ENCODE measurements at regions not wholly inside any gene's neighbourhood (a gene's known extent, or its start where the extent isn't known, plus 50 kb on each side); places are given as distances from the start of the nearest gene placed in this dataset.

DNA sequence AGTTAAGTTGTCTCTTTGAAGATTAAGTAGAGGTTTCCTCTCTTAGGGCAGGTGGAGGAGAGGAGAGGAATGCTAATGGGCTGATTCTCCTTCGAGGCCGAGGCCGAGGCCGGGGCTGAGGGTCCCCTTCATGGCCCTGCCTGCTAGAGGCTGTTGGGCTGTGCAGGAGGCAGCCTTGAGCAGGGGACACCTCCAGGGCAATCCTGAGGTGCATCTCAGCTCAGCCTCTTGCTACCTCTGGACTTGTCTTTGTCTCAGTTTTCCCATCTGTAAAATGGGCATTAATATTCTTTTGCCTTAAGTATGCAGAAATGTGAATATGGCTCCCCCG, 97.7 kb upstream of the PRR20G start:
- H3K9me3 Mint-ChIP-seq, result peaks cover 12% of the 10 kb centered on the region
- no peaks in the 10 kb centered on the region for H3K4me1 Mint-ChIP-seq (ENCODE audit: low read depth)
- no peaks in the 10 kb centered on the region for H3K36me3 Mint-ChIP-seq (ENCODE audit: low read depth)
- H3K4me3 Mint-ChIP-seq, result no peak overlapping the region
- H3K27ac Mint-ChIP-seq, result no peak overlapping the region
- peaks cover 16% of the 10 kb centered on the region for H3K27me3 Mint-ChIP-seq

DNA sequence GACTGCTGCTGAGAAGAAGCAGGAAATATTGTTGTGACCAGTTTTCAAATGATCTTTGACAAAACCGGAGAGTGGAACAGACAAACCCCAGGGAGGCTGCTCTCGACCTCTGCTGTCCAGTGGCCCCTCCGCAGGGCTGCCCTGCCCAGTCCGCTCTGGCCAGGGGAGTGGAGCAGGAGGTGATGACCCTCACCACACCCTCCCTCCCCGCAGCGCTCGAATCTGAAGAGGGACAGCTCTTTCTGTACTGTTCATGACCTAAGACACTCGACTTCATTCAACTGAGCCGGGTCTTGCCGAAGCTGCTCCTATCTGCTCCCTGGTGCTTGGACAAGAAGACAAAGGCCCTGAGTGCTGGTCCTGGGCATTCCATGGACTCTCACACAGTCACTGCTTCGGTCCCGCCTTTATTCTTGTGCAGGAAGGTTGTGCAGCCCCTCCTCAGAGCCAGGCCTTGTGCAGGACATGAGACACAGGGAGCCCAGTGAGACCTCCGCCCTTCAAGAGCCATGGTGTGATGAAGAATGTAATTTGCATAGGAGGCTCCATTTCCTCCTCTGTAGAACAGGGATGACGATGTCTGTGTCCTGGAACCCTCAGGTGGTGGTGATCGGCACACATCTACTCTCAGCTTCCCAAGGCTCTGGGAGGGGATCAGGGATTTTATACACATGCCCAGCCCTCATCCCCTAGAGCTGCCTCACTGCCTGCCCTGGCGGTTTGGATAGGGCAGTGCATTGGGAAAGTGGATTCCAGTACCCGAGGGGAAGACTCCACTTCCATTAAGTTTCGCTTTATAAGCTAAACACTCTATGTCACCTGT, 97.1 kb upstream of the PRR20G start:
- H3K27me3 Mint-ChIP-seq, result peaks cover 18% of the 10 kb centered on the region
- H3K9me3 Mint-ChIP-seq, result peaks cover 13% of the 10 kb centered on the region
- no peaks in the 10 kb centered on the region for H3K4me1 Mint-ChIP-seq (ENCODE audit: low read depth)
- H3K36me3 Mint-ChIP-seq (ENCODE audit: low read depth), result no peaks in the 10 kb centered on the region
- no peak overlapping the region for H3K27ac Mint-ChIP-seq
- H3K4me3 Mint-ChIP-seq, result no peak overlapping the region

DNA sequence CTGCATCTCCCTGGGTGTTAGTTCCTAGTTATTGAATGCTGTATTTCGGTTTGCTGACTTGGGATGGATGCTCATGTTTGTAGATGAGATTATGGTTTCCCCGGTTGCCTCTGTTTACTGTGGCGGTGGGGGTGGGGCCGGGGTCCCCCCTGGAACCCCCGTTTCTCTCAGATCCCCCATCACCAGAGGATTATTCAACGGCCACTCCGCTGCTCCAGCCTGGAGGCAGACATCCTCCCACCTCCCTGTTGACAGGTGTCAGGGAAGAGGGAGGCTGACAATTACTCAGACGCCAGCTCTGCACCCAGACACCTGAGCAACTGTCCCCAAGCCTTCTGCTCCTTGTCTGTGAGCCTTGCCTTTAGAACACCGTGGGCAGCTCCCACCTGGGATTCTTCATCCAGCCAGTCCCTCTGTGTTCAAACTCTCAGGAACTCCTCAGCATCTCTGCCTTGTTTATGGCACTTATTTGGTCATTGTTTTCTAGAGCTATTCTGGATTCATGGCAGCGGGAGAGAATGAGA, 95.9 kb upstream of the PRR20G start:
- Mint-ChIP-seq H3K27me3 (peaks cover 13% of the 10 kb centered on the region), H3K27ac (no peak overlapping the region), H3K4me3 (no peak overlapping the region), H3K9me3 (peaks cover 13% of the 10 kb centered on the region), H3K4me1 (ENCODE audit: low read depth) (no peaks in the 10 kb centered on the region), H3K36me3 (ENCODE audit: low read depth) (no peaks in the 10 kb centered on the region)

DNA sequence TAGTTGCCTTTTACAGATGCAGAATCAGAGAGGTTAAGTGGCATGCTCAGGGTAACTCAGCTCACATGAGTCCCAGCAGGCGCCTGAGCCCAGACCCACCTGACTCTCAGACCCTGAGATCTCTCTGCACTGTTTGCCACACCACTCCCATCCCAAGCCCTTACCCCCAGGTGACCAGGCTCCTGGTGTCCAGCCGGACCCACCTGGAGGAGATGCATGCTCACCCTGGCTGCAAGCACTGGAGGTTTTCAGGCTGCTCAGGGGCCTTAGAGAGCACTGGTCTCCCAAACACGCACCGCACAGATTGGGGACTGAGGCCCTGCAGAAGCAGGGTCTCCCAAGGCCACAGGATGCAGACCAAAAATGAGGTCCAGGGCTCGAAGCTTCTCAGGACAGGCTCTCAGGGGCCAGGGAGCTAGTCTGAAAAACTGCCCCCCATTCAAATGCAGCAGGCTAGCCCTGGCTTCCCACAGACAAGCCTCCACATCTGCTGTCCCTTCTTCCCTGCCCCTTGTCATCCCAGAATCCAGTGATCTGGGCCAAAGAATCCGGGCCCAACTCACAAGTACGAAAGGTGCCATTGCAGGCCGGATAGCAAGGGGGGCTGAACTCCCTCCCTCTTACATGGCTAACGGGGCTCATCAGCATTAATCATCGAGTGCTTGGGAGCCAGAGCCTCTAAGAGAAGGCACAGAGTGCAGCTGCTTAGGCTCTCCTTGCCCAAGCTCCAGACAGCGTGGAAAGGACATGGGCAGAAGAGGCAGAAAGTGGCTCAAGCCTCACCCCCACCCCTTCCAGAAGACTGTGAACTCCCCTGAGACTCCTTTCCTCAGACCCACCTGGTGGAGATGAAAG, 90.2 kb upstream of the PRR20G start:
- no peaks in the 10 kb centered on the region for H3K4me1 Mint-ChIP-seq (ENCODE audit: low read depth)

DNA sequence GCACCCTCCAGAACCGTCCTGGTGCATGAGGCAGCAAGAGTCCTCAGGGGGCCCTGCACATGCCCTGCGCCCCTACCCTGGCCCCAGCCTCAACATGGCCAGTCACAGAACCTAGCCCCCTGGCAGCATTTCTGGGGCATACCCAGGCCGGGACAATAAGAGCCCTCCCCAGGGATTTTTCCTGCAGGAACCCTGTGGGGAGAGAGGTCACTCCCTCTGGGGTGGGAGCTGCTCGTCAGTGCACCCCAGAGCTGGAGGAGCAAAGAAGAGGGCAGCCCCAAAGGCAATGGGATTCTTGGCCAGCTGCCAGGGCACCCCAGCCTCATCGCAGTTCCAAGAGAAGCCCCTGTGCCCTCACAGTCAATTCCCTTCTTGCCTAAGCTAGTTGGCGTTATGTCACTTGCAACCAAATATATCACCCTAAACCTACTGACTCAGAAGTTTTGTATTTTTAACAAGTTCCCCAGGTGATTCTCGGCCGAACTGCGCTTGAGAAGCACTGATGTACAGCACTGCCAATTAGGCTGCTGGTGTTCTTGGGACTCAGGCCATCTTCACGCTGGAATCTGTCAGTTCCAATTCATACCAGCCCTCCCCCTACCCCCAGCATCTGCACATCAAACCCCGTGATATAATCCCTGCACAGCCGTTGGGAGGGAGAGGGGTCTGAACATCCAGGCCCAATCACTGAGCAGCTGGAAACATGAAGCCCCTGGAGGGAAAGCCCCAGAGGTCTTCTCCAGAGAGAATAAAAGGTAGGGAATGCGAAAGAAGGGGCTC, 87.5 kb upstream of the PRR20G start:
- Mint-ChIP-seq H3K36me3 (ENCODE audit: low read depth) (no peaks in the 10 kb centered on the region), H3K4me3 (no peak overlapping the region), H3K27ac (no peak overlapping the region), H3K4me1 (ENCODE audit: low read depth) (no peaks in the 10 kb centered on the region), H3K9me3 (no peaks in the 10 kb centered on the region), H3K27me3 (peaks cover 2% of the 10 kb centered on the region)

More for the DNA sequence above, 90.2 kb upstream of the PRR20G start:
- peaks cover 13% of the 10 kb centered on the region for H3K9me3 Mint-ChIP-seq
- H3K4me3 Mint-ChIP-seq, result no peak overlapping the region
- H3K27ac Mint-ChIP-seq, result no peak overlapping the region
- H3K36me3 Mint-ChIP-seq (ENCODE audit: low read depth), result no peaks in the 10 kb centered on the region
- H3K27me3 Mint-ChIP-seq, result peaks cover 9% of the 10 kb centered on the region

DNA sequence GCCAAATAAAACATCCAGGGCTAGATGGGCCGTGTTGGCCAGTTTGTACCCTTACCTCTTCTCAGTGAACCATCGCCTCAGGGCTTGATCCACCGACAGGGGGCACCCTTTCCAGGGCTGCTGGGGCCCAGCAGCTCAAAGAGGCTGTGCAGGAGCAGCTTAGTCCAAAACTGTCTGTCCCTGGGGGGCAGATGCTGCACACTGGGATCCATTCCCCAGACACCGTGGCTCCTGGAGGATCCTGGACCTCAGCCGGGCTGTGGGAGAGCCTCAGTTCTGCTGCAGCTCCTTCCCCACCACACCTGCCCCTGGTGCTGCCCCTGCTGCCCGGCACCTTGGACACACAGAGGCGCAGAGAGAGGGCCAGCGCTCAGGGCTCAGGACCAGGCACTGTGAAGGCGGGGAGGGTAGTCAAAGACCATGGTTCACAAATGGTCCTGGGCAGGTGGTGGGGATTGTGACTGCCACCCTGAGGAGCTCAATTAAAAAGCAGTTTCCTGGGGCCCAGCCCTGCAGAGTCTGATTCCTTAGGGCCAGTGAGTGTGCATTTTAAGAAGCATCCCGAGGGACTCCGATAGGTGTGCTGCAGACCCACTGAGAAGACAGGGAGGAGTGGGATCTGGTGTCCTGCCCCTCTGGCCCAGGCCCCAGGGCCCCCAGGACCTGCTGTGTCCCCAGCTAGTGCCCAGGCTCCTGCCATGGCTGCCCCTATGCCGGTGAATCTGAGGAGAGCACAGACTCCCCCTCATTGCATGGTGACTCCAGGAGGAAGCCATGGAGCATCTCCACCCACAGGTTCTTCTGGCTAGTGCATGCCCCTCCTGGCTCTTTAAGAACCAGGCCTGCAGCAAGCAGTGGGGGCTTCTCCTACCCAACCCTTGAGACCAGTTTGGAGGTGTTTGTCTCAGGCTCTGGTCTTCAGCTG, 86.5 kb upstream of the PRR20G start:
- Mint-ChIP-seq H3K4me1 (ENCODE audit: low read depth) (no peaks in the 10 kb centered on the region), H3K27ac (no peak overlapping the region)

DNA sequence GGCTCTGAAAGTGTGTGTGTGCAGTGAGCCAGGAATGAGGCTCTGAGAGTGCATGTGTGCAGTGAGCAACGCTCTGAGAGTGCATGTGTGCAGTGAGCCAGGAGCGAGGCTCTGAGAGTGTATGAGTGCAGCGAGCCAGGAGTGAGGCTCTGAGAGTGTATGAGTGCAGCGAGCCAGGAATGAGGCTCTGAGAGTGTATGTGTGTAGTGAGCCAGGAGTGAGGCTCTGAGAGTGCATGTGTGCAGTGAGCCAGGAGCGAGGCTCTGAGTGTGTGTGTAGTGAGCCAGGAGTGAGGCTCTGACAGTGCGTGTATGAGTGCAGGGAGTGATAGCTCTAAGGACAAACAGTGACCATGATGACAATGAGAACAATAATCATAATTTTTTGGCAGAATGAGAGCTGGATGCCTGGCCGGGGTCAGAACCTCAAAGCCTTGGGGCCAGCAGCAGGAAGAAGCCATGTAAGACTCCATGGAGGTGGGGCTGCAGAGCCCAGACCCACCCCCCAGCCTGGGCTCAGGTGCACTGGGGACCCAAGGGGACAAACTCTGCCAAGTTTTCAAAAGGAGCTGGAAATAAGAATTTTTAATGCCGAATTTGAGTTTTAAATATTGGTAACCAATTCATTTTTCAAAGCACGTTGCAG, 85.7 kb upstream of the PRR20G start:
- H3K9me3 Mint-ChIP-seq, result no peaks in the 10 kb centered on the region
- H3K27me3 Mint-ChIP-seq, result peaks cover 3% of the 10 kb centered on the region
- H3K27ac Mint-ChIP-seq, result no peak overlapping the region
- H3K4me3 Mint-ChIP-seq, result no peak overlapping the region
- H3K36me3 Mint-ChIP-seq (ENCODE audit: low read depth), result no peaks in the 10 kb centered on the region
- H3K4me1 Mint-ChIP-seq (ENCODE audit: low read depth), result no peaks in the 10 kb centered on the region

More for the DNA sequence above, 86.5 kb upstream of the PRR20G start:
- Mint-ChIP-seq H3K4me3 (no peak overlapping the region), H3K36me3 (ENCODE audit: low read depth) (no peaks in the 10 kb centered on the region), H3K27me3 (peaks cover 3% of the 10 kb centered on the region), H3K9me3 (no peaks in the 10 kb centered on the region)

DNA sequence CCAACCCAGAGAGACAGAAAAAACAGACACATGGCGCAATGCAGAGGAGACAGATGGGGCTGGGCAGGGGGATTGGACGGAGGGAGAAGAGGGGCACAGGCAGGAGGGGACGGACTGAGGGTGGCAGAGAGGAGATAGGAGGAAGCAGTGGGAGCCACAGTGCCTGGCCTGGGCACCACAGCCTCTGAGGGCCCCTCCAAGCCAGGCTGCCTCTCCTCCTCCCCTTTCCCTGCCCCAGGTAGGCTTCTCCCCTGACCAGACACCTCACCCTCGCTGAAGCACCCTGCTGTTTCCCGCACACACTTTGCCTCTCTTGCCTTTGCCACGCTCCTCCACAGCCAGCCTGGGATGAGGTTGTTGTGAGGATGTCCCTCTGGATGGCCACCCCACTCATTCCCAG, 84.0 kb upstream of the PRR20G start:
- no peak overlapping the region for H3K4me3 Mint-ChIP-seq
- no peaks in the 10 kb centered on the region for H3K9me3 Mint-ChIP-seq
- peaks cover 3% of the 10 kb centered on the region for H3K27me3 Mint-ChIP-seq
- H3K4me1 Mint-ChIP-seq (ENCODE audit: low read depth), result no peaks in the 10 kb centered on the region
- no peaks in the 10 kb centered on the region for H3K36me3 Mint-ChIP-seq (ENCODE audit: low read depth)
- H3K27ac Mint-ChIP-seq, result no peak overlapping the region

DNA sequence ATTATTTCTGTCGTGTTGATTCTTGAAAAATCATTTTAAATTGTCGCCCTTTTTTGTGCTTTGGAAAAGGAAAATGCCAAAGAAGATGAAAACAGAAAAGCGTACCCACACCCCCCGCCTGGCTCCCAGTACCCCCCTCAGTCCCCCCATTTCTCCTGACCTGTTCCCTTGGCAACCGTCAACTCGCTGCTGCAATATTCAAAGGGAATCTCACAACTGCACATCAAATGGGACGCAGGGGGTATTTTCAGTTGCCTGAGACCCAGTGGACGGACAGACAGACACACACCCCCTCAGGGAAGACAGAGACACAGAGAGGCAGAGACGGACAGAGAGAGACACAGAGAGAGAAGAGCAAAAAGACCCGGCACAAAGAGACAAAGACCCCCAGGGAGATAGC, 83.5 kb upstream of the PRR20G start:
- H3K4me3 Mint-ChIP-seq, result no peak overlapping the region
- no peaks in the 10 kb centered on the region for H3K9me3 Mint-ChIP-seq
- H3K27me3 Mint-ChIP-seq, result peaks cover 3% of the 10 kb centered on the region
- no peak overlapping the region for H3K27ac Mint-ChIP-seq
- no peaks in the 10 kb centered on the region for H3K4me1 Mint-ChIP-seq (ENCODE audit: low read depth)
- no peaks in the 10 kb centered on the region for H3K36me3 Mint-ChIP-seq (ENCODE audit: low read depth)

DNA sequence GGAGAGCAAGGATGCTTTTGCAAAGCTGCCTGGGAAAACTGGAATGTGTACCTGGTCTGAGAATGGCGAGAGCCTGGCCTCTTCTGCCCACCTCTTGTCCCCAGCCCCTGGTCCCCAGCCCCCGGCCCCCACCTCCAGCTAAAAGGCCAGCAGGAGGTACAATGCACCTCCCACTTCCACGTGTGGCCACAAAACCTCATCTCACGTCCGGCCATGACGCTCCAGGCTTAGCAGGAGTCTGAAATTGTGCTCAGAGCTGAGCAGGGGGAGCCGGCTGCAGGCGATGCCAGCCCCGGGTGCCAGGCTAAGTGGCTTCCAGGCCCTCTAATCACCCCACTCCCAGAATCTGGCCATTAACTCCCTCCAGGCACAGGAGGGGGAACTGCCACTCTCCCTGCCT, 83.1 kb upstream of the PRR20G start:
- Mint-ChIP-seq H3K36me3 (ENCODE audit: low read depth) (no peaks in the 10 kb centered on the region), H3K4me1 (ENCODE audit: low read depth) (no peaks in the 10 kb centered on the region), H3K9me3 (no peaks in the 10 kb centered on the region), H3K4me3 (no peak overlapping the region), H3K27ac (no peak overlapping the region), H3K27me3 (peaks cover 3% of the 10 kb centered on the region)

DNA sequence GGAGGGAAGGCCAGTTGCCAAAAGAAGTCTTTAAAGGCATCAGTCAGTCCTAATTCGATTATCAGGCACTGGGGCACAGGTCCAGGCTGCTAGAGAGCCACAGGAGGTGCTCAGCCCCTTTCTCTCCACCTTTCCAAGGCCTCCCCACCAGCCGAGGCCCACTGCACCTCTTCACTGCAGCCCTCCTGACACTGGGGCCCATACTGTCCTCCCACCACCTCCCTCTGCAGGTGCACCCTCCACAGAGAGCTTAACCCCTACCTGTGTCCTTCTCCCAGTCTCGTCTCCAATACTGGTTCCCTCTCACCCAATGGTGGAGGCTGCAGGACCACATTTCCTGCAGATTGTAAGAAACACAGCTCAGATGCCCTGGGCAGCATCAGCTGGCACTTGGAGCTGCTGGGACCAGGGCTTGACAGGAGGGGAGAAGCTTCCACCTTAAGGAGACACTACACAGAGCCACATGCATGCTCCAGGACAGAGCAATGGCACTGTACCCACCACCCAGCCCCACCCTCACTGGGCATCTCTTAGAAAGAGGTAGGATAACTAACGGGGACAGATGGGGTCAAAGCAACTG, 81.6 kb upstream of the PRR20G start:
- H3K27ac Mint-ChIP-seq, result no peak overlapping the region
- H3K4me3 Mint-ChIP-seq, result no peak overlapping the region
- no peaks in the 10 kb centered on the region for H3K36me3 Mint-ChIP-seq (ENCODE audit: low read depth)
- peaks cover 3% of the 10 kb centered on the region for H3K27me3 Mint-ChIP-seq
- no peaks in the 10 kb centered on the region for H3K4me1 Mint-ChIP-seq (ENCODE audit: low read depth)
- no peaks in the 10 kb centered on the region for H3K9me3 Mint-ChIP-seq

DNA sequence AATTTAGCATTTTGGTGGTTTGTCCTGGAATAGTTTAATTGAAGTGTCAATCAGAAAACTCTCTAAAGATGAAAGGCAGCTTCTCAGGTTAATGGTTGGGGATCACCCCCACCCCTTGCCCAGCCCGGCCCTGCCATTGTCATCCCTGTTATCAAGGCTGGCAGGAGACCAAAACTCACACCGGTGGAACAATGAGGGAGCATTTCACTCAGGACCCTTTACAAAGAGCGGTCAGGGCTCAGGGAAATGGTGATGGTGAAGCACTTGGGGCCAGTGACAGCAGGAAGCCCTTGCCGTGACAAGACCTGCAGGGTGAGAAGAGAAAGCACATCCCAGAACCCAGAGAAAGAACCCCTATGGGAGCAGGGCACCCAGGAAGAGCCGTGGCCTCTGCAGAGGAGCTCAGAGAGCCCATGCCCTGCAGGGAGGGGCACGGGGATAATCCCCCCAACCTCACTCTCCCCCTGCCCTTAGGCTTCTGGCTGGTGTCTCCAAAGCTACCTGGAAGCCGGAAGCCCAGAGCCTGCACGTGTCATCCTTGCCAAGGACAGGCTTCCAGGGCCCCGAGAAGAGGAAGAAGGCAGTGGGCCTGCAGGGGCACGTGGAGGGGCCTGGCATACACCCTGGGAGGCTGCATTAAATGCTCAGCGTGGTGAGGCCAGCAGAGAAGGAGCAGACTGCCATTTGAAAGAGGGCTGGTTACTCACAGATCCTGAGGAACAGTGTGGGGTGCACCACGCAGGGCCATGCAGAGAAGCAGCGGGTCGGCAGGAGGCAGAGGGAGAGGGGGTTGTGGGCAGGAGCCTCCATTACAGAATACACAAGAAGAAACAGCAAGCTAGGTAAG, 80.6 kb upstream of the PRR20G start:
- peaks cover 6% of the 10 kb centered on the region for H3K27me3 Mint-ChIP-seq
- no peaks in the 10 kb centered on the region for H3K36me3 Mint-ChIP-seq (ENCODE audit: low read depth)
- no peak overlapping the region for H3K27ac Mint-ChIP-seq
- no peak overlapping the region for H3K4me3 Mint-ChIP-seq
- H3K4me1 Mint-ChIP-seq (ENCODE audit: low read depth), result no peaks in the 10 kb centered on the region
- H3K9me3 Mint-ChIP-seq, result no peaks in the 10 kb centered on the region

DNA sequence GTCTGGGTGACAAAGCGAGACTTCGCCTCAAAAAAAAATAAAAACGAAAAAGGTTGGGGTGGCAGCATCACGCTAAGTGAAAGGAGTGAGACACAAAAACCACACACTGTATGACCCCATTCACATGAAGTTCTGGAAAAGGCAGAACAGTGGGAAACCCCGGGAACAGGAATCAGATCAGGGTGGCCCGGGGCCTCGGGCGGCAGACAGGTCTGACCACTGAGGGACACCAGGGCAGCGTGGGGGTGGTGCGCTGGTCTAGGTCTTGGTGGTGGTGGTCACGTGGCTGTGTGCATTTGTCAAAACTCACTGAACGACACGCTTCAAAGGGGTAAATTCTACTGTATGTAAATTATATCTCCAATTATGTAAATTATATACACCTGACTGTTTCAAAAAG, 79.7 kb upstream of the PRR20G start:
- no peak overlapping the region for H3K27ac Mint-ChIP-seq
- H3K9me3 Mint-ChIP-seq, result no peaks in the 10 kb centered on the region
- H3K4me3 Mint-ChIP-seq, result no peak overlapping the region
- no peaks in the 10 kb centered on the region for H3K4me1 Mint-ChIP-seq (ENCODE audit: low read depth)
- H3K36me3 Mint-ChIP-seq (ENCODE audit: low read depth), result no peaks in the 10 kb centered on the region
- peaks cover 6% of the 10 kb centered on the region for H3K27me3 Mint-ChIP-seq

Measured in stimulated activated naive CD8-positive, alpha-beta T cell treated with anti-CD3 and anti-CD28 coated beads, Interleukin-15, Interleukin-2, amounts not matched to agents 100 ng/mL and 50 ng/mL, for 24 hours (primary cell).